ENCODE measurements at regions not wholly inside any gene's neighbourhood (a gene's known extent, or its start where the extent isn't known, plus 50 kb on each side); places are given as distances from the start of the nearest gene placed in this dataset.

GRCh38 chr5:94086194-94086593 lies 344.8 kb upstream of the POU5F2 start:
- POLR2A ChIA-PET: no interaction called here
- CTCF ChIA-PET: no interaction called here

GRCh38 chr5:94082405-94082804 lies 341.0 kb upstream of the POU5F2 start:
- Histone ChIP-seq H3K27me3 (ENCODE audit: control insufficient read depth, insufficient read depth, low read length) (no peaks in the 10 kb centered on the region), H3K9me3 (ENCODE audit: control insufficient read depth, insufficient read depth, low read length) (no peaks in the 10 kb centered on the region), H3K27ac (ENCODE audit: low read depth, low read length) (no peak overlapping the region), H3K4me3 (ENCODE audit: low read depth, low read length) (no peak overlapping the region)
- POLR2A ChIA-PET: no interaction called here
- no peak for TF ChIP-seq CTCF (IDR thresholded peaks at IDR 0.05; ENCODE audit: low read depth, low read length)
- no peak for DNase-seq (ENCODE audit: low read depth, low spot score)
- CTCF ChIA-PET: no interaction called here

More at GRCh38 chr5:94086194-94086593, 344.8 kb upstream of the POU5F2 start:
- Histone ChIP-seq H3K9me3 (ENCODE audit: control insufficient read depth, insufficient read depth, low read length) (no peaks in the 10 kb centered on the region), H3K27me3 (ENCODE audit: control insufficient read depth, insufficient read depth, low read length) (no peaks in the 10 kb centered on the region), H3K27ac (ENCODE audit: low read depth, low read length) (no peak overlapping the region), H3K4me3 (ENCODE audit: low read depth, low read length) (no peak overlapping the region)
- DNase-seq (ENCODE audit: low read depth, low spot score): no peak
- no peak for TF ChIP-seq CTCF (IDR thresholded peaks at IDR 0.05; ENCODE audit: low read depth, low read length)

DNA sequence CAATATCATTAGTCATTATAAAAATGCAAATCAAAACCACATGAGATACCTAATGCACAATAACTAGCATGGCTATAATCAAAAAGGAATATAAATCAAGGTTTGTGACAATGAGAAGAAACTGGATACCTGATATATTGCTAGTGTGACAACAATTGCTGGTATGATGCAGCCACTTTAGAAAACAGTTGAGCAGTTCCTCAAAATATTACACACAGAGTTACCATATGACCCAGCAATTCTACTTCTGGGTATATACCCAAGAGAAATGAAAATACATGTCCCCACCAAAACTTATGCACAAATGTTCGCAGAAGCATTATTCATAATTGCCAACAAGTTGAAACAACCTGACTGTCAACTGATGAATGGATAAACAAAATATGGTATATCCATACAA lies 339.7 kb upstream of the POU5F2 start:
- POLR2A ChIA-PET: no interaction called here
- Histone ChIP-seq H3K27ac (ENCODE audit: low read depth, low read length) (no peak overlapping the region), H3K9me3 (ENCODE audit: control insufficient read depth, insufficient read depth, low read length) (no peaks in the 10 kb centered on the region), H3K4me3 (ENCODE audit: low read depth, low read length) (no peak overlapping the region), H3K27me3 (ENCODE audit: control insufficient read depth, insufficient read depth, low read length) (no peaks in the 10 kb centered on the region)
- no peak for TF ChIP-seq CTCF (IDR thresholded peaks at IDR 0.05; ENCODE audit: low read depth, low read length)
- no peak for DNase-seq (ENCODE audit: low read depth, low spot score)
- CTCF ChIA-PET: no interaction called here

DNA sequence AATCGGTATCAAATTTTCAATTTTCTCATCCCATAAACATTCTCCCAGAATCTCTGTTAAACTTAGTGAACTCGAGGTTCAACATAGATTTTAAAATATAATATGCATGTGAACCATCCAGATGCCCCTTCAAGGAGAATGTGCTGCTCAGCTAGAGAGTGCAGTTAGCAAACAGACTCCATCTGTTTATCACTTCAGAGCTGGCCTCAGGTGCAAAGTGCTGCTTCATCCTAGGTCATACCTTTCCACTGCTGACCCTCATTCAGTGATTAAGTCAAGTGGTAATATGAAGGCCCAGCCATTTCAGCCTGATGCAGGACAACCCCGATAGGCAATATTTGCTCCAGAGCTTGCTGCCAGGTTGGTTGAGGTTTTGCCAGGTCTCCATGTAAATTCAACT lies 339.0 kb upstream of the POU5F2 start:
- Histone ChIP-seq H3K27ac (ENCODE audit: low read depth, low read length) (no peak overlapping the region), H3K4me3 (ENCODE audit: low read depth, low read length) (no peak overlapping the region), H3K9me3 (ENCODE audit: control insufficient read depth, insufficient read depth, low read length) (no peaks in the 10 kb centered on the region), H3K27me3 (ENCODE audit: control insufficient read depth, insufficient read depth, low read length) (no peaks in the 10 kb centered on the region)
- CTCF ChIA-PET: no interaction called here
- POLR2A ChIA-PET: no interaction called here
- DNase-seq (ENCODE audit: low read depth, low spot score): no peak
- no peak for TF ChIP-seq CTCF (IDR thresholded peaks at IDR 0.05; ENCODE audit: low read depth, low read length)

- no peaks in the 10 kb centered on the region for H3K27me3 ChIP-seq (ENCODE audit: control insufficient read depth, insufficient read depth, low read length)
- DNase-seq (ENCODE audit: low read depth, low spot score): no peak
- no peak overlapping the region for H3K27ac ChIP-seq (ENCODE audit: low read depth, low read length)
- CTCF ChIA-PET: no interaction called here
- peaks cover 5% of the 10 kb centered on the region; the same call in 1 of the 2 replicates for H3K9me3 ChIP-seq (ENCODE audit: control insufficient read depth, insufficient read depth, low read length)
- no peak overlapping the region for H3K4me3 ChIP-seq (ENCODE audit: low read depth, low read length)
- TF ChIP-seq CTCF (IDR thresholded peaks at IDR 0.05; ENCODE audit: low read depth, low read length): no peak
- POLR2A ChIA-PET: no interaction called here
Measured at GRCh38 chr5:94072116-94072515, 330.7 kb upstream of the POU5F2 start.
